Mucosa of descending colon (tissue), 1 donor: ENCODE measurements at regions not wholly inside any gene's neighbourhood (a gene's known extent, or its start where the extent isn't known, plus 50 kb on each side); places are given as distances from the start of the nearest gene placed in this dataset. TPM values are rescaled to one million over a fixed set of nuclear protein-coding genes. Genes with fewer than 3 reads are reported as not detected.

ENCODE experiments used
- microRNA-seq: library from miRNA; unstranded; fragments of <30 nt; microRNA quantifications from one replicate; pipeline ENCODE4, GENCODE V29; 2019
- donor health status: DM: no; HTN: no; CAD: no; lungs with moderate emphysema.

Small RNAs in the stretch of these regions (microRNA-seq; reads per million reads assigned to microRNA genes)
- gene MIR587 = not detected
